ENCODE measurements at regions not wholly inside any gene's neighbourhood (a gene's known extent, or its start where the extent isn't known, plus 50 kb on each side); places are given as distances from the start of the nearest gene placed in this dataset.

- Histone ChIP-seq H3K4me3 (no peak overlapping the region), H3K4me1 (no peaks in the 10 kb centered on the region), H3K9me3 (no peaks in the 10 kb centered on the region), H3K27ac (no peak overlapping the region), H3K36me3 (no peaks in the 10 kb centered on the region), H3K27me3 (no peaks in the 10 kb centered on the region)
- ATAC-seq (ENCODE audit: low FRiP score in 2 of 2) (no peak), DNase-seq (no peak)
- TF ChIP-seq EP300 (IDR thresholded peaks at IDR 0.05) (no peak), POLR2AphosphoS5 (IDR thresholded peaks at IDR 0.05) (no peak), CTCF (IDR thresholded peaks at IDR 0.05) (no peak), POLR2A (IDR thresholded peaks at IDR 0.05) (no peak)
- 72 to 73% methylated on average over 7 of the region's 7 CpGs for WGBS, 2 donors
Measured at GRCh38 chr21:32184485-32184884, 94.4 kb downstream of the MIS18A start.

- no peaks in the 10 kb centered on the region for H3K36me3 ChIP-seq
- 73 to 79% methylated on average over 5 of the region's 5 CpGs for WGBS, 2 donors
- H3K27ac ChIP-seq = no peak overlapping the region
- ATAC-seq (ENCODE audit: low FRiP score in 2 of 2) (no peak), DNase-seq (no peak)
- no peaks in the 10 kb centered on the region for H3K9me3 ChIP-seq
- H3K4me1 ChIP-seq = no peaks in the 10 kb centered on the region
- TF ChIP-seq POLR2A (IDR thresholded peaks at IDR 0.05) (no peak), CTCF (IDR thresholded peaks at IDR 0.05) (no peak), EP300 (IDR thresholded peaks at IDR 0.05) (no peak), POLR2AphosphoS5 (IDR thresholded peaks at IDR 0.05) (no peak)
- H3K27me3 ChIP-seq = no peaks in the 10 kb centered on the region
- no peak overlapping the region for H3K4me3 ChIP-seq
Measured at GRCh38 chr21:32184065-32184464, 94.8 kb downstream of the MIS18A start.

- ATAC-seq (ENCODE audit: low FRiP score in 2 of 2) = no peak
- Histone ChIP-seq H3K27me3 (no peaks in the 10 kb centered on the region), H3K9me3 (no peaks in the 10 kb centered on the region), H3K4me1 (no peaks in the 10 kb centered on the region), H3K4me3 (no peak overlapping the region), H3K36me3 (no peaks in the 10 kb centered on the region), H3K27ac (no peak overlapping the region)
- no peak for DNase-seq
- no peak for TF ChIP-seq EP300 (IDR thresholded peaks at IDR 0.05)
- no peak for TF ChIP-seq POLR2AphosphoS5 (IDR thresholded peaks at IDR 0.05)
- TF ChIP-seq POLR2A (IDR thresholded peaks at IDR 0.05) = no peak
- TF ChIP-seq CTCF (IDR thresholded peaks at IDR 0.05) = no peak
Measured at GRCh38 chr21:32183396-32183795, 95.5 kb downstream of the MIS18A start.

GRCh38 chr21:32182449-32182848 is 96.4 kb downstream of the MIS18A start:
- ATAC-seq (ENCODE audit: low FRiP score in 2 of 2) = no peak
- WGBS, 2 donors = 75% methylated on average over 5 of the region's 5 CpGs

More at GRCh38 chr21:32182449-32182848, 96.4 kb downstream of the MIS18A start:
- no peak for TF ChIP-seq CTCF (IDR thresholded peaks at IDR 0.05)
- no peak for TF ChIP-seq EP300 (IDR thresholded peaks at IDR 0.05)
- no peak for TF ChIP-seq POLR2AphosphoS5 (IDR thresholded peaks at IDR 0.05)
- no peak for TF ChIP-seq POLR2A (IDR thresholded peaks at IDR 0.05)
- no peaks in the 10 kb centered on the region for H3K4me1 ChIP-seq
- H3K36me3 ChIP-seq = no peaks in the 10 kb centered on the region
- H3K9me3 ChIP-seq = no peaks in the 10 kb centered on the region
- H3K27ac ChIP-seq = no peak overlapping the region
- no peak overlapping the region for H3K4me3 ChIP-seq
- H3K27me3 ChIP-seq = no peaks in the 10 kb centered on the region
- DNase-seq = no peak

Data from upper lobe of left lung (tissue), 6 donors.